ENCODE measurements at regions not wholly inside any gene's neighbourhood (a gene's known extent, or its start where the extent isn't known, plus 50 kb on each side); places are given as distances from the start of the nearest gene placed in this dataset.

DNA sequence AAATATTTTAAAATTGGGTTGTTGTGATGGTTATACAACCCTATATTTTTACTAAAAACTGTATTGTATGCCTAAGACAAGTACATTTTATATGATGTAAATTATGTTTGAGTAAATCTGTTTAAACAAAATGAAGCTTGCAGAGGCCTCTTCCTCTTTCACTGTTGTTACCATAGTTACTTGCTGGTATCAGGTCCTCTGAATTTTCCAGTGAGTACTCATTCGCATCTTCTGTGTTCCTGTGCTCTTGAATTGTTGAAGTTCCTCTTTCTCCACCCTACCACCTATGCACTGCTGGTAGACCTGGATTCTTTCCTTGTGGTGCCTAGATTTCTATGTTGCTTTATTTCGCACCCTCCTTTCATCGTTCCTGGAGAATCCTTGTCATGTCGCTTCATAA lies 938.5 kb upstream of the ACO1 start:
- no peaks in the 10 kb centered on the region for H3K23me2 ChIP-seq (ENCODE audit: low read depth, low read length)
- ChIA-PET POLR2A (ENCODE audit: partially characterized antibody) (no interaction called here), CTCF (ENCODE audit: partially characterized antibody) (no interaction called here)
- H3K14ac ChIP-seq (ENCODE audit: insufficient read length): no peak overlapping the region
- no peak overlapping the region for H2AK5ac ChIP-seq (ENCODE audit: low read depth, low read length)
- no peak overlapping the region for H3K4ac ChIP-seq (replicated peaks; ENCODE audit: insufficient read length, low read depth, low read length)
- no peaks in the 10 kb centered on the region for H3K27me3 ChIP-seq (replicated peaks in 1 of 4; ENCODE audit: control insufficient read depth in 3 of 4, extremely low read depth in 1 of 4, insufficient read depth in 3 of 4, low read length in 3 of 4)
- no peaks in the 10 kb centered on the region for H4K20me1 ChIP-seq (replicated peaks in 1 of 2; ENCODE audit: control insufficient read depth in 1 of 2, insufficient read depth in 2 of 2, low read length in 2 of 2)
- no peak overlapping the region for H2BK5ac ChIP-seq (ENCODE audit: low read depth, low read length)
- no peak overlapping the region for H3K27ac ChIP-seq (ENCODE audit: low read depth, low read length)
- 89% methylated on average over 4 of the region's 4 CpGs; no CpG with 5 or more reads in 1 of the 2 experiments for WGBS, 2 experiments (ENCODE audit: extremely low coverage in 1 of 2, insufficient coverage in 1 of 2, insufficient read length in 1 of 2, insufficient replicate concordance in 2 of 2, low coverage in 1 of 2, low lambda C conversion rate in 2 of 2, missing lambda C conversion rate in 1 of 2)
- H2BK15ac ChIP-seq (ENCODE audit: low read length): no peak overlapping the region
- H3K9ac ChIP-seq (replicated peaks in 1 of 4; ENCODE audit: extremely low read depth in 1 of 4, low read depth in 3 of 4, low read length in 3 of 4): no peak overlapping the region
- H3K36me3 ChIP-seq (ENCODE audit: control insufficient read depth in 2 of 4, insufficient read depth in 4 of 4, low read length in 3 of 4): no peaks in the 10 kb centered on the region
- no peak overlapping the region for H3K56ac ChIP-seq (replicated peaks; ENCODE audit: insufficient read length, low read depth, low read length)
- H4K8ac ChIP-seq (ENCODE audit: extremely low read depth, insufficient read depth, low read length): no peak overlapping the region
- no peak overlapping the region for H2BK20ac ChIP-seq (ENCODE audit: low read length)
- H4K5ac ChIP-seq (ENCODE audit: insufficient read length, low read depth, low read length): no peak overlapping the region
- H3K4me2 ChIP-seq (ENCODE audit: insufficient read depth in 1 of 2, low read depth in 2 of 2, low read length in 2 of 2): no peak overlapping the region
- H3K18ac ChIP-seq (ENCODE audit: extremely low read depth, low read length): no peak overlapping the region
- no peaks in the 10 kb centered on the region for H3K79me2 ChIP-seq (ENCODE audit: control insufficient read depth in 1 of 2, insufficient read depth in 2 of 2, low read length in 2 of 2)
- no peak overlapping the region for H4K91ac ChIP-seq (replicated peaks; ENCODE audit: insufficient read length, low read length)
- DNase-seq (ENCODE audit: low read depth in 1 of 2, low spot score in 2 of 2) (no peak), FAIRE-seq (no peak)
- H3K4me1 ChIP-seq (replicated peaks in 1 of 4; ENCODE audit: control insufficient read depth in 3 of 4, insufficient read depth in 4 of 4, low read length in 3 of 4): no peaks in the 10 kb centered on the region
- H2BK120ac ChIP-seq (replicated peaks; ENCODE audit: low read depth, low read length): no peak overlapping the region
- no peak overlapping the region for H2AFZ ChIP-seq (ENCODE audit: low read length)
- no peak overlapping the region for H3K23ac ChIP-seq (ENCODE audit: insufficient read length)
- H2BK12ac ChIP-seq (ENCODE audit: low read depth, low read length): no peak overlapping the region
- H3K79me1 ChIP-seq (ENCODE audit: low read depth, low read length): no peaks in the 10 kb centered on the region
- no peak overlapping the region for H3K4me3 ChIP-seq (ENCODE audit: extremely low read depth in 1 of 4, insufficient read depth in 2 of 4, low read depth in 3 of 4, low read length in 4 of 4)
- H3K9me3 ChIP-seq (ENCODE audit: insufficient read depth in 2 of 2, low read depth in 1 of 2, low read length in 1 of 2): no peaks in the 10 kb centered on the region
- no peak for TF ChIP-seq SIN3A (conservative IDR thresholded peaks at IDR 0.05 in 1 of 2, IDR thresholded peaks at IDR 0.05 in 1 of 2; ENCODE audit: low read depth in 1 of 2, low read length in 2 of 2)
- TF ChIP-seq FOSL1 (IDR thresholded peaks at IDR 0.05; ENCODE audit: insufficient read depth, low read depth, low read length): no peak
- TF ChIP-seq MAFK (IDR thresholded peaks at IDR 0.05; ENCODE audit: low read depth, low read length): no peak
- TF ChIP-seq CHD1 (IDR thresholded peaks at IDR 0.05; ENCODE audit: low read depth, low read length): no peak
- TF ChIP-seq POLR2AphosphoS5 (IDR thresholded peaks at IDR 0.05; ENCODE audit: low read depth, low read length): no peak
- TF ChIP-seq CBX5 (IDR thresholded peaks at IDR 0.05; ENCODE audit: low read depth, low read length): no peak
- TF ChIP-seq SIRT6 (IDR thresholded peaks at IDR 0.05; ENCODE audit: low read length): no peak
- TF ChIP-seq KDM1A (IDR thresholded peaks at IDR 0.05; ENCODE audit: borderline replicate concordance, low read length): no peak
- no peak for TF ChIP-seq YY1 (IDR thresholded peaks at IDR 0.05; ENCODE audit: low read depth, low read length)
- no peak for TF ChIP-seq NRF1 (IDR thresholded peaks at IDR 0.05; ENCODE audit: low read depth, low read length)
- TF ChIP-seq ATF2 (IDR thresholded peaks at IDR 0.05; ENCODE audit: low read length): no peak
- TF ChIP-seq ASH2L (IDR thresholded peaks at IDR 0.05; ENCODE audit: low read length): no peak
- TF ChIP-seq BRCA1 (IDR thresholded peaks at IDR 0.05; ENCODE audit: low read depth, low read length): no peak
- no peak for TF ChIP-seq PHF8 (conservative IDR thresholded peaks at IDR 0.05; ENCODE audit: low read depth, low read length)
- TF ChIP-seq JUND (IDR thresholded peaks at IDR 0.05; ENCODE audit: low read length): no peak
